GM18870 (cell line): ENCODE measurements at regions not wholly inside any gene's neighbourhood (a gene's known extent, or its start where the extent isn't known, plus 50 kb on each side); places are given as distances from the start of the nearest gene placed in this dataset.

Experiments used
- ATAC-seq: cut with Tn5 transposase; IDR thresholded peaks from one replicate; pipeline ENCODE4 v1.9.1; 2021; ENCODE audit warnings: moderate library complexity; ENCODE audit not compliant: unreplicated experiment

DNA sequence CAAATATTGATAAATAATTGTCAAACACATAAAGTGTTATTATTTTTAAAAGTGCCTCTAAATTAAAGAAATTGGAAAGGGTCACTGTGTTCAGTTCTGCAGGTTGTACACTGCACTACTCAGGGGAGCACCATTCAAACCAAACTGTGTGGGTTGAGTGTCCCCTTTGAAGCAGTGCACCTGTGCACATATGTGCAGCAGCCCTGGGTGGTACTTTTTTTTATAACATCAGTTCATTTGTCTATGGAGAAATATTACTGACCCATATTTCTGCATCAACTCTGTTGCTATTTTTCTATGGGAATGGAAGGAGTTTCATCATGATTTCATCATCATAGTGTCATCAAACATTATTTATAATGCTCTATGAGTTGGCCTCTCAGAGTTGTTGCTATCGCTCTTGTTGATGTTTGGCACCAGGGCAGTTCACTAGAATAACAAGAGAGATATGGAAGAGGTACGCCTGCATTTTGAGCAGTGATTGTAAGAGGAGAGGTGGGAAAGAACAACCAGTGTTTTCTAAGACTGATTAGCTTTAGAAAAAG is 457.6 kb downstream of the TFAP2A start:
- ATAC-seq = no peak

DNA sequence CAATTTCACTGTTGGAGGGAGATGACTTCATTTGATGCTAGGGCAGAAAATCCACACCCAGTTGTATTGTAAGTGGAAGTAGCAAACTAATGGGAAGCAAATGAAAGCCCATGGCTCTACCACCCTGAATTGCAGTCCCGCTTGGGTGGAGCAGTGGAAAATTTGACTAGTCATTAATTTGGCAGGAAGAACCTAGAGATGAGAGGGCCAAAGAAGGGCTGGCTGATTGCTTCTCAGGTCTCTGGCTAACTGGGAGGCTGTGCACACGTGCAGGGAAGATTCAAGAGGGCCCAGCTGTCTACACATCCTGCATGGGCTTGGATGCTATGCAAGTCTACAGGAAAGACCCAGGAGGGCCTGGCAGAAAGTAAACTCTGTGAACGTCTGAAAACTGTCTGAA is 466.2 kb downstream of the TFAP2A start:
- no peak for ATAC-seq

GRCh38 chr6:9943986-9944385 is 470.9 kb downstream of the TFAP2A start:
- no peak for ATAC-seq

GRCh38 chr6:9943026-9943425 is 471.8 kb downstream of the TFAP2A start:
- no peak for ATAC-seq

DNA sequence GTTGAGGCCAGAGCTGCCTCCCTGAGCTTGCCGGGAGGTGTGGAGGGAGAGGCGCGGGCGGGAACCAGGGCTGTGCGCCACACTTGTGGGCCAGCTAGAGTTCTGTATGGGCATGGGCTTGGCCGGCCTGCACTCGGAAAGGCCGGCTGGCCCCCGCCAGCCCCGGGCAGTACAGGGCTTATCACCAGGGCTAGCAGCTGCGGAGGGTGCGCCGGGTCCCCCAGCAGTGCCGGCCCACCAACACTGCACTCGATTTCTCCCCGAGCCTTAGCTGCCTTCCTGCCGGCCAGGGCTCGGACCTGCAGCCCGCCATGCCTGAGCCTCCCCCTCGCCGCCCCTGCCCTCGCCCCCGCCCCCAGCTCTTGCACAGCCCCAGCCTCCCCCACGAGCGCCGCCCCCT is 472.7 kb downstream of the TFAP2A start:
- no peak for ATAC-seq

- no peak for ATAC-seq
Observed at GRCh38 chr6:9938801-9939200, 476.1 kb downstream of the TFAP2A start.

DNA sequence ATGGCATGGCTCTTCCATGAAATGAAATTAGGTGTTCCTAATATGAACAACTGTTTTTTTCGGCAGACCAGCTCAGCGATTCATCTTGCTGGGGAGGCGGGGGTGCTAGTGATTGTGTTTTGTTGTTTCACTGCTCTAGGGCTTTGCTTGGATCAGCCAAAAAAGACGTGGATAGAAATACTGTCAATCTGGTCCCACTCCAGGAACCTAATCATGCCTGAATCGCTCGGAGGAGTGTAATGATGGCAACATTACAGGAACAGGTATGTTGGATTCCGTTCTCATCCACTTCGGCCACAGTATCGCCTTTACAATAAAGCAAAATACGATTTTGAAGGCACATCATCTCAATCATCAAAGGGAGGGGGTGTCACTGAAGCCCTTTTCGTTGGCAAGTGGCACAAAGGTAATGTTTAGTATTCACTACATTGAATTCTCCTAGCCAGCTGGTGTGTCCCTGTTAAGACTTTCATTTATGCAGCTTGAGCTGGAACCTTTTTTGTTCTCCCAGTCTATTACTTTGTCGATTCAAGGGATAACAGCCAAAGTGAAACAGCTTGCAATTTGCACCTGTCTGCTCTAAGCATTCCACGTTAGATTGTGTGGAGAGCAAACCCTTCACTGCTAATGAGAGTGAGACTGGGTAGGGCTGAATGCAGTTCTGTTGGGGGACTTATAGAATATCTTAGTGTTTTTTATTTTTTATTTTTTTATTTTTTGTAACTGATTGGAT is 477.7 kb downstream of the TFAP2A start:
- no peak for ATAC-seq

DNA sequence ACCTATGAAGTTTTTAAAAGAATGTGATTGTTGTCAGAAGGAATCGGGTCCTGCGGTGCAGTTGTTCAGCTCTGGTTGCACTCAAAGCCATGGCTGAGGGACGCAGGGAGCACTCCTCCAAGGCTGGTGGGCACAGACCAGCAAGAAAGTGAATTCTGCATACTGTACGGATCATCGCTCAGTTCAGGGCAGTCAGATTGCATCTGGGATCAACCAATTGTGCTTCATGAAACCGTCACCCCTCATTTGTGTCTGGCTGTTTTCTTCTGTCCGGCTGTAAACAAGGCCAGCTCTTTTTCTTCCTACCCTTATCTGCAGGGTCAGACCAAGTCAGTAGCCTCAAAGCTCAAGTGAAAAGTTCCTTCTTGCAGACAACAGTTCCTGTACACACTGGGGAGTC is 478.3 kb downstream of the TFAP2A start:
- no peak for ATAC-seq

- no peak for ATAC-seq
Observed at GRCh38 chr6:9933677-9934076, 481.2 kb downstream of the TFAP2A start.

DNA sequence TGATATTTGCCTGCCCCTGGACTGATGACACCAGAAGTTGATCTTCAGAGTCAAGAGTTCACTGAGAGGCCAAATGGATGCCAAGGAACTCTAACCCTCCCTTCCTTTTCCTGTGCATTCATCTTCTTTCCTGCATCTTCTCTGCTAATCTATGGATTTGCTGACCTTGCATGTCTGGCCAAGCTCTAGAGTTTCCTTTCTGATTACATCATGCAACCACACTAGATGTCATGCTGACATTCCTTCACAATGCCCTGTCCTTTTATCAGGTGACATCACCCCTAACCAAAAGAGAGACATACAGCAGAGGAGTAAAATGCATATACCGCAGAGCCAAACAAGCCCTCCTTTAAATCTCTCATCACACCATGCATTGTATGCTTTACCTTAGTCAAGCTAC is 487.6 kb downstream of the TFAP2A start:
- ATAC-seq = no peak

- no peak for ATAC-seq
Observed at GRCh38 chr6:9924971-9925370, 489.9 kb downstream of the TFAP2A start.

DNA sequence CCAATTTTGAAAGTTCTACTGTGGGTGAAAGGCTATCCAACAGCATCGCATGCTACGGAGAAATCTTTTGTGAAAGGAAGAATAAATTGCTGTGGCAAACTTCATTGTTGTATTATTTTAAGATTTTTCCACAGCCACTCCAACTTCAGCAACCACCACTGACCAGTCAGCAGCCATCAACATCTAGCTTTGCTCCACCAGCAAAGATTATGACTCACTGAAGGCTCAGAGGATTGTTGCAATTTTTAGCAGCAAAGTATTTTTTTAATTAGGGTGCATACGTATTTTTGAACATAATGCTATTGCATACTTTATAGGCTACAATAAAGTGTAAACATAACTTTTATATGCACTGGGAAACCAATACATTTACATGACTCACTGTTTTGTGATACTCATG is 493.5 kb downstream of the TFAP2A start:
- no peak for ATAC-seq

DNA sequence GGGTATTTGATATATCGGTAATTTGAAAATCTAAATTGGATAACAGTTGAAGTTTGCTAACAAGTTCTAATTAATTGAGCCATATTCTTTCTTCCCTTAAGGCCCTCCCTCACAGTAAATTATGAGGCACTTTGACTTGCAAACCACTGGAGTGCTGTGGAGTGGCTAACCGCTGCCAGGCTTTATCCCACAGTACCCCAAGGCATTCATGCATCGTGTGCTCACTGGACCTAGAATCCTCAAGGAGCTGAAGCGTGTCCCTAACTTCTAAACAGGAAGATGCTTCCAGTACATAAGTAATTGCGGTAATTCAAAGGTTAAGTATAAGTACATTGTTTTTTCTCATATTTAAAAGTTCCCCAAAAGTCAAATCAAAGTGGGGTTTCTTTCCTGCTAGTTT is 499.9 kb downstream of the TFAP2A start:
- no peak for ATAC-seq

DNA sequence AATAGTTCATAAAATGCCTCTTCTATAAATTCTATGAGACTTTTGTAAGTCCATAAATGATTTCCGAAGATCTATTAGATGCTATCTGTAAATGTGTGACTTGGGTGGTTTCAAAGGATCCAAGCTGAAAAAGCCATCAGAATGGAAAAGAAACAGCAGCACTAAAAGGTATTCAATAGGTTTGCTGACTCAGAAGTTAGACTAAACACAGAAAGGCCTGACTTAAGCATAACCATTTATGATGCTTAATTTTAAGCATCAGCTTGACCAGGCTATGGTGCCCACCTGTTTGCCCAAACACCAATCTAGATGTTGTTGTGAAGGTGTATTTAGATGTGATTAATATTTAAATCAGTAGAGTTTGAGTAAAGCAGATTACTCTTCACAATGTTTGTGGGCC is 513.5 kb downstream of the TFAP2A start:
- ATAC-seq = no peak

- no peak for ATAC-seq
Observed at GRCh38 chr6:9896806-9897205, 518.1 kb downstream of the TFAP2A start.

GRCh38 chr6:9890893-9891292 is 524.0 kb downstream of the TFAP2A start:
- no peak for ATAC-seq

DNA sequence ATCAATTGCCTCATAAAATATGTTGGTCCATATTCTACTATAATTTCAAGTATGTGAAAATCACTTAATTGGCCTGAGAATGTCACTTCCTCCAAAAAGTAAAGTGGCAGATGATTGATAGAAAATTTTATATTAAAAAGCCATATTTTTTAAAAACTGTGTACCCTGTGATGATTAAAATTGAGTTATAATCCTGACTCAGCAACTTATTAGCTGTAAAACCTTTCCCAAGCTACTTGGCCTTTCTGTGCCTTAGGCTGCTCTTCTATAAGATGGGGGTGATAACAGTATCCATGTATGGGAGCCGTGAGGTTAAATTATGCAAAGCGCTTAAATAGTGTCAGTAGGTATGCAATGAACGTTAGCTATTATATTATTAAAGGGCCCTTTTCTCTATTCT is 524.4 kb downstream of the TFAP2A start:
- no peak for ATAC-seq

- ATAC-seq = no peak
Observed at GRCh38 chr6:9878535-9878934, 536.3 kb downstream of the TFAP2A start.

DNA sequence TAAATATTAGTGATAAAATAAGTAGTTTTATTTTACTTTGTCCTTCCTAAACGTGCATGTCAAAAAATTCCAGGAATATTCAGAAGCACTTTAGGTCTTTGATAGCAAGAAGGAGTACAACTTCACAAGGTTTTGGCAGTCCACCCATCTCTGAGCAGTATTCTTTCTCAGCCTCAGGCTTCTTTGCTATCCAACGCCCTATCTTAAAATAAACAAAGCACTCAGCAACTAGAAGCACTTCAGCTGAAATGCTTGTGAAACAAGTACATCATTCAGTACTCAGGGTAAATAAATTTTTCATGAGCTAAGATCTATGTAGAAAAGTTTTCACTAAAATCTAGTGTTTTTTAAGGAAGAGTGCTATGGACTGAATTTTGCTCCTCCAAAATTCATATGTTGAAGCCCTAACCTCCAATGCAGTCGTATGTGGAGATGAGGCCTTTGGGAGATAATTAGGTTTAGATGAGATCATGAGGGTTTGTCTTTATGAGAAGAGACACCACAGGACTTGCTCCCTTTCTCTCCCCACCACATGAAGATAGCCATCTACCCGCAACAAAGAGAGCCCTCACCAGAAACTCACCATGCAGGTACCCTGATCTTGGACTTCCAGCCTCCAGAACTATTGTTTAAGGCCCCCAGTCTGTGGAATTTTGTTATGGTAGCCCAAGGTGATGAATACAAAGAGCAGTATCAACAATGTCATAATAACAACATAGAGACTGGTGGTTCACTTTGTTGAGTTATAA is 539.1 kb downstream of the TFAP2A start:
- no peak for ATAC-seq

- no peak for ATAC-seq
Observed at GRCh38 chr6:9862603-9863167, 552.2 kb downstream of the TFAP2A start.

DNA sequence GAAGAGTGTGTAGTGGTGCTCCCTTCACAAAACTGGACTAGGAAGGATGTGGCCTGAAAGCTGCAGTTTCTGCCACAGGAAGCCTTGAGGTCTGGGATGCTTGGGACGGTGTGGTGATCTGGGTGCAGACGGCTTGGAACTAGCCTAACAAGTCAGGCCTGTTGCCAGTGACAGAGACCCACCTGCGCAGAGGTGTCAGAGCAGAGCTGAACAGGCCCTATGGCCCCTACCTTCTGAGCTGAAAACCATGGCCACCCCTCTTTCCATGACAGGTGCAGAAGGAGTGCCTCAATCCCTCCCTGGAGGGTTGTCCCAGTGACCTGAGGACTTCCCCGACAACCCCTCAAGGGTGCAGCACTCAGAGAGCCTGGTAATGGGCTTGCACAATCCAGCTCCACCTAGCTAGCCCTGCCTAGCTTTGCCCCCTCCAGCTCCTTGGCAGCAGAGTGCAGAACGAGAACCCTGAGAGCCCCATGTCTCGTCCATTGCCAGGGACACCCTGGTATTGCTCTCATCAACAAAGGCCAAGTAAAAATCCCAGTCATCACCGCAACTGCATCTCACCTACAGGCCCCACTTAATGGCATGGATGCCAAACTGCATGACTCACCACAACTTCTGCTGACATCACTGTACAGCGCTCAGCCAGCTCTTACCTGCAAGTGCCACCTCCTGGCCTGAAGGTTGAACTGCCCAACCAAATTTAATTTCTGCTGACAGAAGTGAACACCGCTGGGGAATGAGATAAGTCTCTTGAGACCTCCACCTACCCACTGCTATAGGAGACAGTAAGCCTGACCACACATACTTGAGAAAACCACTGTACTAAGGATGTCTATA is 563.1 kb downstream of the TFAP2A start:
- ATAC-seq = no peak
